HepG2 (cell line): ENCODE measurements at regions not wholly inside any gene's neighbourhood (a gene's known extent, or its start where the extent isn't known, plus 50 kb on each side); places are given as distances from the start of the nearest gene placed in this dataset.

Experiments used
- ASH2L ChIP-seq: fragments of 300-600, 200-600 bp; sonication (generic); IDR thresholded peaks from 2 replicates; pipeline ENCODE4 v1.7.0; 2017; ENCODE audit warnings: low read depth, mild to moderate bottlenecking, moderate library complexity, mixed read lengths, low read length; ENCODE audit not compliant: insufficient read length
- BCL6 ChIP-seq: IDR thresholded peaks from 2 replicates; pipeline ENCODE4 v1.6.1; 2016; ENCODE audit warnings: missing genetic modification reagents, missing compliant biosample characterization
- BRCA1 ChIP-seq: sonication (generic); formaldehyde crosslinking; IDR thresholded peaks from 2 replicates; pipeline ENCODE4 v1.4.0; 2020; ENCODE audit warnings: missing genetic modification reagents
- CEBPG ChIP-seq: IDR thresholded peaks from 2 replicates; pipeline ENCODE4 v1.6.1; 2016
- ERF ChIP-seq: IDR thresholded peaks from 2 replicates; pipeline ENCODE4 v1.6.1; 2018; ENCODE audit warnings: missing biosample characterization, missing genetic modification reagents
- FOSL2 ChIP-seq: sonication (generic); formaldehyde crosslinking; IDR thresholded peaks from 2 replicates; pipeline ENCODE4 v1.4.0; 2020; ENCODE audit warnings: missing genetic modification reagents
- FOXA1 ChIP-seq, 2 experiments: fragments of 450-650 bp in 1 of 2; sonication (generic) in 1 of 2; formaldehyde crosslinking in 1 of 2; IDR thresholded peaks; 2 replicates each; pipeline versions ENCODE4 v1.4.0 to v1.6.1; 2016 to 2020; ENCODE audit warnings: missing genetic modification reagents in 1 of 2
- GATA4 ChIP-seq: sonication (generic); IDR thresholded peaks from 2 replicates; pipeline ENCODE4 v1.6.1; 2016; ENCODE audit warnings: antibody characterized with exemption, low read depth, borderline replicate concordance
- HMG20A ChIP-seq: IDR thresholded peaks from 2 replicates; pipeline ENCODE4 v1.6.1; 2016; ENCODE audit warnings: borderline replicate concordance
- MXD4 ChIP-seq: IDR thresholded peaks from 2 replicates; pipeline ENCODE4 v1.6.1; 2016; ENCODE audit warnings: mild to moderate bottlenecking, missing biosample characterization, missing genetic modification reagents
- NCOA2 ChIP-seq: sonication (generic); formaldehyde crosslinking; IDR thresholded peaks from 2 replicates; pipeline ENCODE4 v1.8.0; 2022; ENCODE audit warnings: inconsistent platforms
- RCOR2 ChIP-seq: IDR thresholded peaks from 2 replicates; pipeline ENCODE4 v1.6.1; 2016; ENCODE audit warnings: missing biosample characterization, missing genetic modification reagents
- SOX6 ChIP-seq, 2 experiments: fragments of 450-650 bp in 1 of 2; sonication (generic) in 1 of 2; formaldehyde crosslinking in 1 of 2; IDR thresholded peaks; 2 replicates each; pipeline versions ENCODE4 v1.4.0 to v1.6.1; 2017 to 2020; ENCODE audit warnings: antibody characterized with exemption in 1 of 2, mild to moderate bottlenecking in 1 of 2, missing genetic modification reagents in 1 of 2
- TEAD3 ChIP-seq: optimal IDR thresholded peaks from 2 replicates; pipeline ENCODE3; 2016; ENCODE audit warnings: borderline replicate concordance
- ZFX ChIP-seq: sonication (generic); formaldehyde crosslinking; IDR thresholded peaks from 2 replicates; pipeline ENCODE4 v1.4.0; 2020; ENCODE audit warnings: mild to moderate bottlenecking, low read depth, missing genetic modification reagents, moderate library complexity
- ZNF335 ChIP-seq: sonication (generic); formaldehyde crosslinking; IDR thresholded peaks from 2 replicates; pipeline ENCODE4 v1.4.0; 2020; ENCODE audit warnings: missing genetic modification reagents
- ZNF749 ChIP-seq: sonication (generic); formaldehyde crosslinking; IDR thresholded peaks from 2 replicates; pipeline ENCODE4 v1.8.0; 2022; ENCODE audit warnings: mild to moderate bottlenecking, missing genetic modification reagents, moderate library complexity, borderline replicate concordance
- TF ChIP-seq, protein P1 (sequence below): sonication (generic); formaldehyde crosslinking; IDR thresholded peaks from 2 replicates; pipeline ENCODE4 v1.4.0; 2020; ENCODE audit warnings: missing genetic modification reagents, low read depth, mild to moderate bottlenecking, borderline replicate concordance
- TF ChIP-seq, protein P2 (sequence below): fragments of 450-650 bp; IDR thresholded peaks from 2 replicates; pipeline ENCODE4 v1.6.1; 2016
- TF ChIP-seq, protein P3 (sequence below): IDR thresholded peaks from 2 replicates; pipeline ENCODE4 v1.6.1; 2018; ENCODE audit warnings: missing genetic modification reagents, mild to moderate bottlenecking, missing compliant biosample characterization
- TF ChIP-seq, protein P4 (sequence below): sonication (generic); formaldehyde crosslinking; IDR thresholded peaks from 2 replicates; pipeline ENCODE4 v1.4.0; 2020; ENCODE audit warnings: missing genetic modification reagents, mild to moderate bottlenecking, borderline replicate concordance
- TF ChIP-seq, protein P5 (sequence below): sonication (generic); IDR thresholded peaks from 2 replicates; pipeline ENCODE4 v1.6.1; 2016; ENCODE audit warnings: low read depth, borderline replicate concordance
- TF ChIP-seq, protein P6 (sequence below): sonication (generic); formaldehyde crosslinking; IDR thresholded peaks from 2 replicates; pipeline ENCODE4 v1.4.0; 2020; ENCODE audit warnings: missing genetic modification reagents

DNA sequence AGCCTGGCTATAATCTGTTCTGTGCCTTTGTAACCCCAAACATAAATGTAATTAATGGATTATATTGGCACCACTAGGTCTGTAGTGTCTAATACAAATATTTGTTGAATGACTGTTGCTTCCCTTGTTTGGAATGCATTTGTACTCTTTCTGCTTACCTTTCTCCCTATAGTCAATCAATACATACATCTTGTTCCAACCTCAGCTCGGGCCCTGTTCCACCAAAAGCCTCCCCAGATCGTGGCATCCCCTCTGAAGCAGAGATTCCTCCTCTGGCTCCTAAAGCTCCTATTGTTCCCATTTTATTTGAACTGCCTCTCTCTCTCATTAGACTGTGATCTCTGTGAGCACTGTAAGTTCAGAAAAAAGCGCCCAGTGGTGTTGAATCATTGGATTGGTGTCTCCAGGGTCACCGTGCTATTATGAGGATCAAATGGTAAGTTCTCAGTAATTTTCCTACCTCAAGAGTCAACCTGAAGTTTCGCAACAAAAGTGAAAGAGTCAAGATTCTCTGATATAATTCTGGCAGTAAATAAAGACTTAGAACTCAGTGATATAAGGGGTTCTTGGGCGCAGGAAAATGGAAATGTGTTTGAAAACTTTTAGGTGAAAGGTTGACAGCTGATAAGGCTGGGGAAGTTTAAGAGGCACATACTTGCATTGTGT lies 151.5 kb downstream of the KLF5 start (continued):
- TF ChIP-seq, protein P1, sequence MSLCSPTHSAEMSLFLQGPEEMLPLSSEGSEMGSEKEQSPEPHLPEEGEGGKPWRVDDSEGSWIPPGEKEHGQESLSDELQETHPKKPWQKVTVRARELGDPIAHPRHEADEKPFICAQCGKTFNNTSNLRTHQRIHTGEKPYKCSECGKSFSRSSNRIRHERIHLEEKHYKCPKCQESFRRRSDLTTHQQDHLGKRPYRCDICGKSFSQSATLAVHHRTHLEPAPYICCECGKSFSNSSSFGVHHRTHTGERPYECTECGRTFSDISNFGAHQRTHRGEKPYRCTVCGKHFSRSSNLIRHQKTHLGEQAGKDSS: peak; percentile 28; the same call in 1 of the 2 replicates
- TF ChIP-seq, protein P2, sequence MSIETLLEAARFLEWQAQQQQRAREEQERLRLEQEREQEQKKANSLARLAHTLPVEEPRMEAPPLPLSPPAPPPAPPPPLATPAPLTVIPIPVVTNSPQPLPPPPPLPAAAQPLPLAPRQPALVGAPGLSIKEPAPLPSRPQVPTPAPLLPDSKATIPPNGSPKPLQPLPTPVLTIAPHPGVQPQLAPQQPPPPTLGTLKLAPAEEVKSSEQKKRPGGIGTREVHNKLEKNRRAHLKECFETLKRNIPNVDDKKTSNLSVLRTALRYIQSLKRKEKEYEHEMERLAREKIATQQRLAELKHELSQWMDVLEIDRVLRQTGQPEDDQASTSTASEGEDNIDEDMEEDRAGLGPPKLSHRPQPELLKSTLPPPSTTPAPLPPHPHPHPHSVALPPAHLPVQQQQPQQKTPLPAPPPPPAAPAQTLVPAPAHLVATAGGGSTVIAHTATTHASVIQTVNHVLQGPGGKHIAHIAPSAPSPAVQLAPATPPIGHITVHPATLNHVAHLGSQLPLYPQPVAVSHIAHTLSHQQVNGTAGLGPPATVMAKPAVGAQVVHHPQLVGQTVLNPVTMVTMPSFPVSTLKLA: no peak
- TF ChIP-seq MXD4 (CRISPR knock-in tag) (no peak), ASH2L (peak; percentile 89), NCOA2 (CRISPR knock-in tag) (peak; percentile 70), TEAD3 (CRISPR knock-in tag) (peak; percentile 18), RCOR2 (peak; percentile 38; the same call in 1 of the 2 replicates), HMG20A (peak; percentile 33; the same call in 1 of the 2 replicates), ZNF749 (CRISPR knock-in tag) (0 out of 2 replicates have a peak, but pooled peaks have one; percentile 30), CEBPG (CRISPR knock-in tag) (peak; percentile 76), BCL6 (CRISPR knock-in tag) (0 out of 2 replicates have a peak, but pooled peaks have one; percentile 25), FOXA1 (IDR thresholded peaks at IDR 0.05) (no peak), FOXA1 (CRISPR knock-in tag; IDR thresholded peaks at IDR 0.05) (peak; percentile 12; the same call in 1 of the 2 replicates), ZFX (CRISPR knock-in tag) (peak; percentile 26; the same call in 1 of the 2 replicates), ERF (CRISPR knock-in tag) (peak; percentile 39; the same call in 1 of the 2 replicates), GATA4 (0 out of 2 replicates have a peak, but pooled peaks have one; percentile 11), BRCA1 (CRISPR knock-in tag) (no peak), ZNF335 (CRISPR knock-in tag) (no peak), SOX6 (IDR thresholded peaks at IDR 0.05) (no peak), SOX6 (CRISPR knock-in tag; IDR thresholded peaks at IDR 0.05) (peak; percentile 83), FOSL2 (CRISPR knock-in tag) (peak; percentile 76)
- TF ChIP-seq, protein P3, sequence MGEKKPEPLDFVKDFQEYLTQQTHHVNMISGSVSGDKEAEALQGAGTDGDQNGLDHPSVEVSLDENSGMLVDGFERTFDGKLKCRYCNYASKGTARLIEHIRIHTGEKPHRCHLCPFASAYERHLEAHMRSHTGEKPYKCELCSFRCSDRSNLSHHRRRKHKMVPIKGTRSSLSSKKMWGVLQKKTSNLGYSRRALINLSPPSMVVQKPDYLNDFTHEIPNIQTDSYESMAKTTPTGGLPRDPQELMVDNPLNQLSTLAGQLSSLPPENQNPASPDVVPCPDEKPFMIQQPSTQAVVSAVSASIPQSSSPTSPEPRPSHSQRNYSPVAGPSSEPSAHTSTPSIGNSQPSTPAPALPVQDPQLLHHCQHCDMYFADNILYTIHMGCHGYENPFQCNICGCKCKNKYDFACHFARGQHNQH (CRISPR knock-in tag): peak; percentile 17; the same call in 1 of the 2 replicates
- TF ChIP-seq, protein P4, sequence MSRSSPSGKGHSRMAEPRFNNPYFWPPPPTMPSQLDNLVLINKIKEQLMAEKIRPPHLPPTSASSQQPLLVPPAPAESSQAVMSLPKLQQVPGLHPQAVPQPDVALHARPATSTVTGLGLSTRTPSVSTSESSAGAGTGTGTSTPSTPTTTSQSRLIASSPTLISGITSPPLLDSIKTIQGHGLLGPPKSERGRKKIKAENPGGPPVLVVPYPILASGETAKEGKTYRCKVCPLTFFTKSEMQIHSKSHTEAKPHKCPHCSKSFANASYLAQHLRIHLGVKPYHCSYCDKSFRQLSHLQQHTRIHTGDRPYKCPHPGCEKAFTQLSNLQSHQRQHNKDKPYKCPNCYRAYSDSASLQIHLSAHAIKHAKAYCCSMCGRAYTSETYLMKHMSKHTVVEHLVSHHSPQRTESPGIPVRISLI: no peak
- TF ChIP-seq, protein P5, sequence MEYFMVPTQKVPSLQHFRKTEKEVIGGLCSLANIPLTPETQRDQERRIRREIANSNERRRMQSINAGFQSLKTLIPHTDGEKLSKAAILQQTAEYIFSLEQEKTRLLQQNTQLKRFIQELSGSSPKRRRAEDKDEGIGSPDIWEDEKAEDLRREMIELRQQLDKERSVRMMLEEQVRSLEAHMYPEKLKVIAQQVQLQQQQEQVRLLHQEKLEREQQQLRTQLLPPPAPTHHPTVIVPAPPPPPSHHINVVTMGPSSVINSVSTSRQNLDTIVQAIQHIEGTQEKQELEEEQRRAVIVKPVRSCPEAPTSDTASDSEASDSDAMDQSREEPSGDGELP: 0 out of 2 replicates have a peak, but pooled peaks have one; percentile 40
- TF ChIP-seq, protein P6, sequence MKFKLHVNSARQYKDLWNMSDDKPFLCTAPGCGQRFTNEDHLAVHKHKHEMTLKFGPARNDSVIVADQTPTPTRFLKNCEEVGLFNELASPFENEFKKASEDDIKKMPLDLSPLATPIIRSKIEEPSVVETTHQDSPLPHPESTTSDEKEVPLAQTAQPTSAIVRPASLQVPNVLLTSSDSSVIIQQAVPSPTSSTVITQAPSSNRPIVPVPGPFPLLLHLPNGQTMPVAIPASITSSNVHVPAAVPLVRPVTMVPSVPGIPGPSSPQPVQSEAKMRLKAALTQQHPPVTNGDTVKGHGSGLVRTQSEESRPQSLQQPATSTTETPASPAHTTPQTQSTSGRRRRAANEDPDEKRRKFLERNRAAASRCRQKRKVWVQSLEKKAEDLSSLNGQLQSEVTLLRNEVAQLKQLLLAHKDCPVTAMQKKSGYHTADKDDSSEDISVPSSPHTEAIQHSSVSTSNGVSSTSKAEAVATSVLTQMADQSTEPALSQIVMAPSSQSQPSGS (CRISPR knock-in tag): 0 out of 2 replicates have a peak, but pooled peaks have one; percentile 24
